HG03280 (cell line): ENCODE measurements at regions not wholly inside any gene's neighbourhood (a gene's known extent, or its start where the extent isn't known, plus 50 kb on each side); places are given as distances from the start of the nearest gene placed in this dataset.

Experiments
- ATAC-seq: cut with Tn5 transposase; IDR thresholded peaks from one replicate; pipeline ENCODE4 v1.9.1; 2021; ENCODE audit warnings: mild to moderate bottlenecking, moderate library complexity; ENCODE audit not compliant: unreplicated experiment

- ATAC-seq: no peak
Measured at GRCh38 chr1:96041470-96041869, 680.1 kb upstream of the PTBP2 start.

GRCh38 chr1:96048572-96049212, 672.9 kb upstream of the PTBP2 start:
- no peak for ATAC-seq

- no peak for ATAC-seq
Measured at GRCh38 chr1:96049759-96050409, 671.7 kb upstream of the PTBP2 start.

GRCh38 chr1:96059276-96059675, 662.3 kb upstream of the PTBP2 start:
- no peak for ATAC-seq

GRCh38 chr1:96059736-96060135, 661.8 kb upstream of the PTBP2 start:
- ATAC-seq: no peak

GRCh38 chr1:96060621-96061020, 661.0 kb upstream of the PTBP2 start:
- no peak for ATAC-seq

- ATAC-seq: no peak
Measured at GRCh38 chr1:96072021-96072420, 649.6 kb upstream of the PTBP2 start.

GRCh38 chr1:96073100-96073499, 648.5 kb upstream of the PTBP2 start:
- no peak for ATAC-seq

- no peak for ATAC-seq
Measured at GRCh38 chr1:96074422-96074821, 647.2 kb upstream of the PTBP2 start.

- ATAC-seq: no peak
Measured at GRCh38 chr1:96074876-96075577, 646.6 kb upstream of the PTBP2 start.

GRCh38 chr1:96075704-96076455, 645.7 kb upstream of the PTBP2 start:
- ATAC-seq: no peak

GRCh38 chr1:96076589-96076988, 645.0 kb upstream of the PTBP2 start:
- no peak for ATAC-seq

- no peak for ATAC-seq
Measured at GRCh38 chr1:96079581-96079980, 642.0 kb upstream of the PTBP2 start.

- no peak for ATAC-seq
Measured at GRCh38 chr1:96080925-96081324, 640.7 kb upstream of the PTBP2 start.

GRCh38 chr1:96087719-96088118, 633.9 kb upstream of the PTBP2 start:
- no peak for ATAC-seq

GRCh38 chr1:96090134-96090533, 631.5 kb upstream of the PTBP2 start:
- ATAC-seq: no peak

- no peak for ATAC-seq
Measured at GRCh38 chr1:96095849-96096612, 625.6 kb upstream of the PTBP2 start.

GRCh38 chr1:96096613-96097321, 624.8 kb upstream of the PTBP2 start:
- no peak for ATAC-seq

- ATAC-seq: no peak
Measured at GRCh38 chr1:96104506-96104905, 617.1 kb upstream of the PTBP2 start.

GRCh38 chr1:96104906-96105305, 616.7 kb upstream of the PTBP2 start:
- no peak for ATAC-seq
